SK-N-SH (cell line): ENCODE measurements at regions not wholly inside any gene's neighbourhood (a gene's known extent, or its start where the extent isn't known, plus 50 kb on each side); places are given as distances from the start of the nearest gene placed in this dataset.

Experiments used
- CTCF ChIA-PET: fragments of 300-600, 350-600 bp; formaldehyde crosslinking; extraction: SDS; loops from one replicate; lab custom pipeline; 2021; lab: Yijun Ruan, JAX
- POLR2A ChIA-PET: fragments of 350-600 bp; sonication (Branson Sonifier 250); formaldehyde crosslinking; extraction: SDS; loops from one replicate; lab custom pipeline; 2020; ENCODE audit warnings: antibody characterized with exemption, inconsistent platforms; lab: Yijun Ruan, JAX
- DNase-seq: peaks from one replicate; pipeline ENCODE4 v3.0.0; 2012
- H2AFZ ChIP-seq: fragments of 200-600 bp; sonication (generic); 2 replicates; pipeline ENCODE4 v1.8.1; 2016; ENCODE audit warnings: antibody characterized with exemption, mild to moderate bottlenecking, low read depth
- H3F3A ChIP-seq: fragments of 200-600 bp; sonication (generic); replicated peaks from 2 replicates; pipeline ENCODE3; 2016; ENCODE audit warnings: antibody characterized with exemption, mild to moderate bottlenecking; ENCODE audit not compliant: insufficient read depth
- H3K27ac ChIP-seq, 2 experiments: fragments of 200-500 bp in 1 of 2; fragments of 200-600 bp in 1 of 2; sonication (Bioruptor generic) in 1 of 2; sonication (generic), shearing (Covaris generic) in 1 of 2; 2 replicates each; pipeline versions ENCODE4 v1.5.1 to v1.6.1; 2014 to 2016; ENCODE audit warnings: low read depth in 2 of 2, inconsistent platforms in 1 of 2, low read length in 1 of 2, mild to moderate bottlenecking in 1 of 2, mixed read lengths in 1 of 2
- H3K27me3 ChIP-seq: fragments of 200-600 bp; sonication (generic), shearing (Covaris generic); 2 replicates; pipeline ENCODE4 v1.6.1; 2016; ENCODE audit warnings: mixed run types; ENCODE audit not compliant: insufficient read depth
- H3K36me3 ChIP-seq, 2 experiments: fragments of 200-500 bp in 1 of 2; fragments of 200-600 bp in 1 of 2; sonication (Bioruptor generic) in 1 of 2; sonication (generic) in 1 of 2; replicated peaks in 1 of 2; 2 replicates each; pipeline versions ENCODE3 to v1.5.1; 2014 to 2016; ENCODE audit warnings: low read length in 1 of 2, mild to moderate bottlenecking in 1 of 2; ENCODE audit not compliant: insufficient read depth in 2 of 2, control insufficient read depth in 1 of 2
- H3K4me1 ChIP-seq, 2 experiments: fragments of 200-500 bp in 1 of 2; fragments of 200-600 bp in 1 of 2; sonication (Bioruptor generic) in 1 of 2; sonication (generic), shearing (Covaris generic) in 1 of 2; 2 replicates each; pipeline versions ENCODE4 v1.5.1 to v1.6.1; 2014 to 2016; ENCODE audit warnings: low read depth in 1 of 2, low read length in 1 of 2, mixed run types in 1 of 2; ENCODE audit not compliant: insufficient read depth in 2 of 2, control insufficient read depth in 1 of 2
- H3K4me2 ChIP-seq: fragments of 200-600 bp; sonication (generic), shearing (Covaris generic); 2 replicates; pipeline ENCODE4 v1.6.1; 2017; ENCODE audit warnings: mixed run types
- H3K4me3 ChIP-seq, 2 experiments: fragments of 200-500 bp in 1 of 2; fragments of 200-600 bp in 1 of 2; sonication (Bioruptor generic) in 1 of 2; sonication (generic), shearing (Covaris generic) in 1 of 2; 2 replicates each; pipeline versions ENCODE4 v1.5.1 to v1.8.1; 2014 to 2016; ENCODE audit warnings: low read depth in 2 of 2, inconsistent platforms in 1 of 2, low read length in 1 of 2, mild to moderate bottlenecking in 1 of 2, mixed read lengths in 1 of 2, moderate library complexity in 1 of 2
- H3K79me2 ChIP-seq: fragments of 200-600 bp; sonication (generic); 2 replicates; pipeline ENCODE4 v1.8.1; 2017; ENCODE audit warnings: mild to moderate bottlenecking; ENCODE audit not compliant: insufficient read depth
- H3K9ac ChIP-seq: fragments of 200-600 bp; sonication (generic); 2 replicates; pipeline ENCODE4 v1.6.1; 2017; ENCODE audit warnings: mixed run types
- H3K9me2 ChIP-seq: fragments of 200-600 bp; sonication (generic); 2 replicates; pipeline ENCODE4 v1.6.1; 2017; ENCODE audit warnings: mixed run types
- H3K9me3 ChIP-seq: fragments of 200-600 bp; sonication (generic); 2 replicates; pipeline ENCODE4 v1.6.1; 2017; ENCODE audit warnings: mixed run types, mild to moderate bottlenecking, moderate library complexity
- H4K20me1 ChIP-seq: fragments of 200-600 bp; sonication (generic); 2 replicates; pipeline ENCODE4 v1.6.1; 2017; ENCODE audit warnings: mild to moderate bottlenecking, mixed run types; ENCODE audit not compliant: insufficient read depth
- CHD2 ChIP-seq: fragments of 150-350 bp; IDR thresholded peaks from 2 replicates; pipeline ENCODE4 v1.6.1; 2018; ENCODE audit warnings: low read length; ENCODE audit not compliant: partially characterized antibody
- EP300 ChIP-seq, 2 experiments: IDR thresholded peaks; 2 replicates each; pipeline versions ENCODE4 v1.4.0 to v1.6.1; 2012; ENCODE audit warnings: borderline replicate concordance in 1 of 2, low read depth in 1 of 2, low read length in 1 of 2
- EZH2phosphoT487 ChIP-seq: fragments of 200-600 bp; sonication (generic); IDR thresholded peaks from 2 replicates; pipeline ENCODE4 v1.6.1; 2017; ENCODE audit warnings: low read depth, mixed run types, mild to moderate bottlenecking, antibody characterized with exemption, moderate library complexity, borderline replicate concordance
- FOXJ3 ChIP-seq: sonication (generic); formaldehyde crosslinking; IDR thresholded peaks from 2 replicates; pipeline ENCODE4 v1.5.1; 2020; ENCODE audit warnings: mild to moderate bottlenecking, missing genetic modification reagents
- GABPA ChIP-seq: IDR thresholded peaks from 2 replicates; pipeline ENCODE4 v1.4.0; 2012; ENCODE audit warnings: low read depth, mild to moderate bottlenecking
- GATA2 ChIP-seq: sonication (generic); formaldehyde crosslinking; IDR thresholded peaks from 2 replicates; pipeline ENCODE4 v1.5.0; 2020; ENCODE audit warnings: mild to moderate bottlenecking, missing genetic modification reagents
- NFIC ChIP-seq: IDR thresholded peaks from 2 replicates; pipeline ENCODE4 v1.4.0; 2012; ENCODE audit warnings: borderline replicate concordance
- NRF1 ChIP-seq: IDR thresholded peaks from 2 replicates; pipeline ENCODE4 v1.6.1; 2012; ENCODE audit warnings: low read depth, mild to moderate bottlenecking, low read length
- POLR2AphosphoS5 ChIP-seq: IDR thresholded peaks from 2 replicates; pipeline ENCODE4 v1.6.1; 2012; ENCODE audit warnings: low read depth, low read length
- RCOR1 ChIP-seq: fragments of 150-350 bp; IDR thresholded peaks from 2 replicates; pipeline ENCODE4 v1.6.1; 2017; ENCODE audit warnings: antibody characterized with exemption, low read length
- RXRA ChIP-seq: IDR thresholded peaks from 2 replicates; pipeline ENCODE4 v1.4.0; 2012; ENCODE audit warnings: low read depth, mild to moderate bottlenecking, borderline replicate concordance
- TCF12 ChIP-seq: IDR thresholded peaks from 2 replicates; pipeline ENCODE4 v1.4.0; 2012
- WGBS: methylation state at CpG from one replicate; pipeline ENCODE4 v1.1.6; 2017; ENCODE audit warnings: low lambda C conversion rate; 5-methylcytosine and 5-hydroxymethylcytosine counted together
- TF ChIP-seq, protein P1 (sequence below): fragments of 150-350 bp; IDR thresholded peaks from 2 replicates; pipeline ENCODE4 v1.6.1; 2016; ENCODE audit warnings: mild to moderate bottlenecking, low read depth, low read length
- TF ChIP-seq, protein P2 (sequence below): IDR thresholded peaks from 2 replicates; pipeline ENCODE4 v1.6.1; 2012; ENCODE audit warnings: mild to moderate bottlenecking, low read depth, low read length, moderate library complexity
- TF ChIP-seq, protein P3 (sequence below): IDR thresholded peaks from 2 replicates; pipeline ENCODE4 v1.4.0; 2012; ENCODE audit warnings: low read depth, borderline replicate concordance
- TF ChIP-seq, protein P4 (sequence below): fragments of 150-350 bp; IDR thresholded peaks from 2 replicates; pipeline ENCODE4 v1.6.1; 2017; ENCODE audit warnings: antibody characterized with exemption, low read length, low read depth, borderline replicate concordance
- TF ChIP-seq, protein P5 (sequence below): IDR thresholded peaks from 2 replicates; pipeline ENCODE4 v1.4.0; 2012; ENCODE audit warnings: low read depth, borderline replicate concordance
- TF ChIP-seq, protein P6 (sequence below): IDR thresholded peaks from 2 replicates; pipeline ENCODE4; 2012
- TF ChIP-seq, protein P7 (sequence below): IDR thresholded peaks from 2 replicates; pipeline ENCODE4 v1.4.0; 2012; ENCODE audit warnings: low read depth

DNA sequence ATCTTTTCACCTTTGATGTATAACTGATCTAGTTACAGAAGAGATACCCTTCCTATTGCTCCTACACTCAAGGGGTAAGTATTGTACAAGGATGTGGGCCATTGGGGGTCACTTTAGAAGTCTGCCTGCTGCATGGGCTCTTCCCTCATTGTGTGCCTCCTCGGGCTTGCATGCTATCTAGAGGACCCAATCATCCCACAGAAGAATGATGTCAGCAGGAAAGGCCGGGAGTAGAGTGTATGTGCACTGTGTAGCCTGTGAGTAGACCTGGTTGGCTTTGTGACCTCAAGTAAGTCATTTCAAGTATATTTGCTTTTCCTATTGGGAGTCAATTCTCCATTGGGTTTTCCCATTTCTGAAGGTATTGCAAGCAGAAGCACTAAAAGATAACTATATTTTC lies 129.5 kb upstream of the TRIB2 start:
- POLR2A ChIA-PET: no interaction called here
- CTCF ChIA-PET: no interaction called here

More for the DNA sequence above, 129.5 kb upstream of the TRIB2 start:
- no peaks in the 10 kb centered on the region for H3K36me3 ChIP-seq
- H3K27ac ChIP-seq: no peak overlapping the region; a peak in 1 of 4 replicates
- no peaks in the 10 kb centered on the region for H4K20me1 ChIP-seq
- TF ChIP-seq, protein P1, sequence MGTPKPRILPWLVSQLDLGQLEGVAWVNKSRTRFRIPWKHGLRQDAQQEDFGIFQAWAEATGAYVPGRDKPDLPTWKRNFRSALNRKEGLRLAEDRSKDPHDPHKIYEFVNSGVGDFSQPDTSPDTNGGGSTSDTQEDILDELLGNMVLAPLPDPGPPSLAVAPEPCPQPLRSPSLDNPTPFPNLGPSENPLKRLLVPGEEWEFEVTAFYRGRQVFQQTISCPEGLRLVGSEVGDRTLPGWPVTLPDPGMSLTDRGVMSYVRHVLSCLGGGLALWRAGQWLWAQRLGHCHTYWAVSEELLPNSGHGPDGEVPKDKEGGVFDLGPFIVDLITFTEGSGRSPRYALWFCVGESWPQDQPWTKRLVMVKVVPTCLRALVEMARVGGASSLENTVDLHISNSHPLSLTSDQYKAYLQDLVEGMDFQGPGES: no peak
- no peak for TF ChIP-seq POLR2AphosphoS5
- TF ChIP-seq, protein P2, sequence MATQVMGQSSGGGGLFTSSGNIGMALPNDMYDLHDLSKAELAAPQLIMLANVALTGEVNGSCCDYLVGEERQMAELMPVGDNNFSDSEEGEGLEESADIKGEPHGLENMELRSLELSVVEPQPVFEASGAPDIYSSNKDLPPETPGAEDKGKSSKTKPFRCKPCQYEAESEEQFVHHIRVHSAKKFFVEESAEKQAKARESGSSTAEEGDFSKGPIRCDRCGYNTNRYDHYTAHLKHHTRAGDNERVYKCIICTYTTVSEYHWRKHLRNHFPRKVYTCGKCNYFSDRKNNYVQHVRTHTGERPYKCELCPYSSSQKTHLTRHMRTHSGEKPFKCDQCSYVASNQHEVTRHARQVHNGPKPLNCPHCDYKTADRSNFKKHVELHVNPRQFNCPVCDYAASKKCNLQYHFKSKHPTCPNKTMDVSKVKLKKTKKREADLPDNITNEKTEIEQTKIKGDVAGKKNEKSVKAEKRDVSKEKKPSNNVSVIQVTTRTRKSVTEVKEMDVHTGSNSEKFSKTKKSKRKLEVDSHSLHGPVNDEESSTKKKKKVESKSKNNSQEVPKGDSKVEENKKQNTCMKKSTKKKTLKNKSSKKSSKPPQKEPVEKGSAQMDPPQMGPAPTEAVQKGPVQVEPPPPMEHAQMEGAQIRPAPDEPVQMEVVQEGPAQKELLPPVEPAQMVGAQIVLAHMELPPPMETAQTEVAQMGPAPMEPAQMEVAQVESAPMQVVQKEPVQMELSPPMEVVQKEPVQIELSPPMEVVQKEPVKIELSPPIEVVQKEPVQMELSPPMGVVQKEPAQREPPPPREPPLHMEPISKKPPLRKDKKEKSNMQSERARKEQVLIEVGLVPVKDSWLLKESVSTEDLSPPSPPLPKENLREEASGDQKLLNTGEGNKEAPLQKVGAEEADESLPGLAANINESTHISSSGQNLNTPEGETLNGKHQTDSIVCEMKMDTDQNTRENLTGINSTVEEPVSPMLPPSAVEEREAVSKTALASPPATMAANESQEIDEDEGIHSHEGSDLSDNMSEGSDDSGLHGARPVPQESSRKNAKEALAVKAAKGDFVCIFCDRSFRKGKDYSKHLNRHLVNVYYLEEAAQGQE: no peak
- no peak for TF ChIP-seq CHD2
- no peak for TF ChIP-seq NFIC
- TF ChIP-seq, protein P3, sequence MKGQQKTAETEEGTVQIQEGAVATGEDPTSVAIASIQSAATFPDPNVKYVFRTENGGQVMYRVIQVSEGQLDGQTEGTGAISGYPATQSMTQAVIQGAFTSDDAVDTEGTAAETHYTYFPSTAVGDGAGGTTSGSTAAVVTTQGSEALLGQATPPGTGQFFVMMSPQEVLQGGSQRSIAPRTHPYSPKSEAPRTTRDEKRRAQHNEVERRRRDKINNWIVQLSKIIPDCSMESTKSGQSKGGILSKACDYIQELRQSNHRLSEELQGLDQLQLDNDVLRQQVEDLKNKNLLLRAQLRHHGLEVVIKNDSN: no peak
- TF ChIP-seq, protein P4, sequence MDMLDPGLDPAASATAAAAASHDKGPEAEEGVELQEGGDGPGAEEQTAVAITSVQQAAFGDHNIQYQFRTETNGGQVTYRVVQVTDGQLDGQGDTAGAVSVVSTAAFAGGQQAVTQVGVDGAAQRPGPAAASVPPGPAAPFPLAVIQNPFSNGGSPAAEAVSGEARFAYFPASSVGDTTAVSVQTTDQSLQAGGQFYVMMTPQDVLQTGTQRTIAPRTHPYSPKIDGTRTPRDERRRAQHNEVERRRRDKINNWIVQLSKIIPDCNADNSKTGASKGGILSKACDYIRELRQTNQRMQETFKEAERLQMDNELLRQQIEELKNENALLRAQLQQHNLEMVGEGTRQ: no peak
- TF ChIP-seq, protein P5, sequence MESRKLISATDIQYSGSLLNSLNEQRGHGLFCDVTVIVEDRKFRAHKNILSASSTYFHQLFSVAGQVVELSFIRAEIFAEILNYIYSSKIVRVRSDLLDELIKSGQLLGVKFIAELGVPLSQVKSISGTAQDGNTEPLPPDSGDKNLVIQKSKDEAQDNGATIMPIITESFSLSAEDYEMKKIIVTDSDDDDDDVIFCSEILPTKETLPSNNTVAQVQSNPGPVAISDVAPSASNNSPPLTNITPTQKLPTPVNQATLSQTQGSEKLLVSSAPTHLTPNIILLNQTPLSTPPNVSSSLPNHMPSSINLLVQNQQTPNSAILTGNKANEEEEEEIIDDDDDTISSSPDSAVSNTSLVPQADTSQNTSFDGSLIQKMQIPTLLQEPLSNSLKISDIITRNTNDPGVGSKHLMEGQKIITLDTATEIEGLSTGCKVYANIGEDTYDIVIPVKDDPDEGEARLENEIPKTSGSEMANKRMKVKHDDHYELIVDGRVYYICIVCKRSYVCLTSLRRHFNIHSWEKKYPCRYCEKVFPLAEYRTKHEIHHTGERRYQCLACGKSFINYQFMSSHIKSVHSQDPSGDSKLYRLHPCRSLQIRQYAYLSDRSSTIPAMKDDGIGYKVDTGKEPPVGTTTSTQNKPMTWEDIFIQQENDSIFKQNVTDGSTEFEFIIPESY: no peak
- no peak for TF ChIP-seq TCF12
- TF ChIP-seq, protein P6, sequence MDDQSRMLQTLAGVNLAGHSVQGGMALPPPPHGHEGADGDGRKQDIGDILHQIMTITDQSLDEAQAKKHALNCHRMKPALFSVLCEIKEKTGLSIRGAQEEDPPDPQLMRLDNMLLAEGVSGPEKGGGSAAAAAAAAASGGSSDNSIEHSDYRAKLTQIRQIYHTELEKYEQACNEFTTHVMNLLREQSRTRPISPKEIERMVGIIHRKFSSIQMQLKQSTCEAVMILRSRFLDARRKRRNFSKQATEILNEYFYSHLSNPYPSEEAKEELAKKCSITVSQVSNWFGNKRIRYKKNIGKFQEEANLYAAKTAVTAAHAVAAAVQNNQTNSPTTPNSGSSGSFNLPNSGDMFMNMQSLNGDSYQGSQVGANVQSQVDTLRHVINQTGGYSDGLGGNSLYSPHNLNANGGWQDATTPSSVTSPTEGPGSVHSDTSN: no peak
- TF ChIP-seq RCOR1: no peak
- TF ChIP-seq GATA2: no peak
- TF ChIP-seq EP300 (IDR thresholded peaks at IDR 0.05; ENCODE audit: borderline replicate concordance in 1 of 2, low read depth in 1 of 2, low read length in 1 of 2): no peak
- no peak for TF ChIP-seq RXRA
- TF ChIP-seq FOXJ3 (CRISPR knock-in tag): no peak
- TF ChIP-seq GABPA: no peak
- no peak for TF ChIP-seq NRF1
- TF ChIP-seq, protein P7, sequence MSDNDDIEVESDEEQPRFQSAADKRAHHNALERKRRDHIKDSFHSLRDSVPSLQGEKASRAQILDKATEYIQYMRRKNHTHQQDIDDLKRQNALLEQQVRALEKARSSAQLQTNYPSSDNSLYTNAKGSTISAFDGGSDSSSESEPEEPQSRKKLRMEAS: no peak
- TF ChIP-seq EZH2phosphoT487: no peak
- H3K4me3 ChIP-seq: no peak overlapping the region
- WGBS: 52% methylated on average over 2 of the region's 2 CpGs
- 0 out of 4 replicates have a peak, but pooled peaks cover 0 to 6% of the 10 kb centered on the region in 2 experiments for H3K4me1 ChIP-seq
- H2AFZ ChIP-seq: no peak overlapping the region
- no peaks in the 10 kb centered on the region for H3K79me2 ChIP-seq
- no peak overlapping the region for H3K9ac ChIP-seq
- H3K9me3 ChIP-seq: no peaks in the 10 kb centered on the region
- no peak overlapping the region for H3K4me2 ChIP-seq
- H3K9me2 ChIP-seq: no peaks in the 10 kb centered on the region
- no peaks in the 10 kb centered on the region for H3K27me3 ChIP-seq
- no peak for DNase-seq
- peaks cover 5% of the 10 kb centered on the region for H3F3A ChIP-seq
